ENCODE measurements at regions not wholly inside any gene's neighbourhood (a gene's known extent, or its start where the extent isn't known, plus 50 kb on each side); places are given as distances from the start of the nearest gene placed in this dataset.
"Not testable (repeated sequence)": the region's sequence is repeated elsewhere in the genome, so short reads cannot be mapped to it uniquely, and the experiment has no call there.

DNA sequence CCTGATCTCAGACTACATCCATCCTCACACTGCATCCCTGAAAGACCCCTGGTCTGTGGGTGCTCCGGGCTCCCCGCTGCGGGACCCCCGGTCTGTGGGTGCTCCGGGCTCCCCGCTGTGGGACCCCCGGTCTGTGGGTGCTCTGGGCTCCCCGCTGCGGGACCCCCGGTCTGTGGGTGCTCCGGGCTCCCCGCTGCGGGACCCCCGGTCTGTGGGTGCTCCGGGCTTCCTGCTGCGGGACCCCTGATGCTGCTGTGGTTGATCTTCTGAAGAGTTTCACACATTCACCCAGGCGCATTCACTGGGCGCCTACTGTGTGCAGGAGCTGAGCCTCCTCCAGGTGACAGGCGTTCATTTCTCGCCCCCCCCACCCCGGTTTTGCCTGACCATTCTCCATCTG, 162.7 kb upstream of the SALL3 start:
- no peak for DNase-seq (ENCODE audit: low read depth)

DNA sequence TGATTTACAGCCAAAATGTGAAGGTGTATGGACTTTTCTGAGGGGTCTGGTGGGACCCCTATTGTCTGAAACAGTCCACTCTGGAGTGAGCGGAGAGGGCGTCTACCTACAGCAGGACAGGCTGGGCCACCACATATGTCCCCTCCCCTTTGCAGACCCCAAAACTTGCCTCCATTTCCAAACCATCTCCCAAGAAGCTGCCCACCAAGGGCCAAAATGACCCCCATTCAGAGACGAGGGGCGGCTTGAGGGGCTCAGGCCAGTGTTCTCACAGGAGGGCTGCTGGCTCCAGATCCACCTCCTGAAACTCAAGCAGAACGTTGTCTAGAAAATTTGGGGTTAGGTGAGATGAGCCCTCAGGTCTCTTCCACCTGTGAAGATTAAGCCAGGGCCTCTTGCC, 161.1 kb upstream of the SALL3 start:
- no peak for DNase-seq (ENCODE audit: low read depth)

DNA sequence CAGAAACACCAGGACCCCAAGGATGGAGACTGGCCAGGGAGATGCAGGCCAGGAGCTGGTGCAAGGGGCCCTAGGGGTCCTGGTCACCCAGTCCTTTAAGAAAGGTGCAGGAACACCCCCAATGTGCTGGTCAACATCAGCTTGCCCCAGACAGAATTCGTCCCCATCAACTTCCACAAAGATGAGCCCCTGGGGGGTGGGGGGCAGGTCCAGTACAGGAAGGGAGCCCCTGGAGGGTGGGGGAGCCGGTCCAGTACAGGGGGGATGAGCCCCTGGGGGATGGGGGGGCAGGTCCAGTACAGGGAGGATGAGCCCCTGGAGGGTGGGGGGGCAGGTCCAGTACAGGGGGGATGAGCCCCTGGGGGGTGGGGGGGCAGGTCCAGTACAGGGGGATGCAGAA, 160.7 kb upstream of the SALL3 start:
- DNase-seq (ENCODE audit: low read depth): no peak

DNA sequence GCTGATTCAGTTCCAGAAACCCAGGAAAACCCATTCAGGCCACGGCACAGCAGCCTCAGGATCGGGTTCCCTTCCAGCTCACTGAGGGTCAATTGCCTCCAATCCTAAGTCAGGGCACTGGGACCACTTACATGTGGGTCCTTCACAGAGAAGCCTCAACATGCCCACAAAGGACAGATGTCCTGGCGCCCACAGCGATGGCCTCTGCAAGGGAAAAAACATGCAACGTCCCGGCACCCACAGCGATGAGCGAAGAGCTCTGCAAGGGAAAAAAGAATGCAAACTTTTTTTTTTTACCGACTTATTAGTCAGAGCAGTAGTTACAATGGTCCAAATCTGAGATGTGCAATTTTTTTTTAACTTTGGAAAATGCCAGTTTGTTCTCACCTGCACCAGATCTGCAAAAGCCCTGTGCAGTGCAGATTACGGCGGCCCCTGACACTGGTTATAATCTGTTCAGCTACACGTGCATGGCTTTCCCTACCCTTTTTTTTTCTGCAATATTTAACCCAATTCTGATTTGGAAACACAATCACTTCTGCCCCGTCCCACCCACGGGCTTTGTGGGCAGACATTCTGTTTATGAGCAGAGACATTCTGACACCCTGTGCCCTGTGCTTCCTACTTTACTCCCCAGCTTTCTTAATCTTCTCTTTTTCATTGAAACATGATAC, 159.3 kb upstream of the SALL3 start:
- no peak for DNase-seq (ENCODE audit: low read depth)

DNA sequence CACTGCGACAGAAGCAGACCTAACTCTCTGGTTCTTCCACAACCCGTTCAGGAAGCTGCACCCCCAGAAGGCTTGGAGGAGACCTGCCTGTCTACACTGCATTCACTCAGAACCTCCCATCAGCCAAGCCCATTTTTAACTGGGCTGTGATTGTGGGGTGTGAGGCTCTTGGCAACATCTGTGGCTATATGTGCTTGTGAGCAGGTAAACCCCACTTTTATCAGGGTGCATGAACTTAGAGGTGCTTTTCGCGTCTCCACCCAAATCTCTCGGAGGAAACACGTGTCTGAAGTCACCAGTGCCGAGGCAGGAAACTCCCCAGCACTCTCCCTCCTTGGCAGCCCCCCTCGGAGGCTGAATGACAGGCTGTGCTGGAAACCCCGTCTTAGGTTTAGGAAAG, 158.2 kb upstream of the SALL3 start:
- no peak for DNase-seq (ENCODE audit: low read depth)

DNA sequence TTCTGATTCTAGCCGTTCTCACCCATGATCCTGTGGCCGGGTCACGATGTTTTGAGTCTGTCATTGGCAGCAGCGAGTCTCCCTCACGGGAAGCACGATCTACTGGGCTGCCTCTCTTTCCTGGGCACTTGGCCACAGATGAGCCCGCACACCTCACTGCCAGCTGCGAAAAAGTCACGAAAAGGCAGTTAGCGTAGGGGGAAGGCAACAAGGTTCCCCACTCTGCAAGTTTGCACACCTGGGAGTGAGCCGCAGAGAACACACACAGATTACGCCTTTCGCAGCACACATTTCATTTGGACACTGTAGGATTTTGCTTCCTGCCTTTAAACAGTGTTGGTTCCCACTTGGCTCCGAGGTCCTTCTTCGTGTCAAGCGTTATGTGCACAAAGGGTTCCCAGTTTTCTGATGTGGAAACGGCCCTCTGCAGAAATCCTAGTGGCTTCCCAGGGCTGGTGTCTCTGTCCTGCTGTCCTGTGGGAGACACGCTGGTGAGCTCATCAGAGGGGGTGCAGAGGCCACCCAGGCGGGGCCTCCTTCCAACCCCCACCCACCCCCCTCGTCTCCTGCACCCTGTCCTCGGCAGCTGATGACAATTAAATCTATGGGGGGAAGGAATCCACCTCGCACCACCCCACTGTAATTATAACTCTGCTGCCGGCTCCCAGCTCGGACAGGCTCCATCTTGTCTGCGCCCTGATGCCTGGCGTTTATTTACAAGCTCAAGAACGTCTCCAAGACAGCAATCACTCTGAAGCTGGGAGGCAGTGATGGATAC, 157.3 kb upstream of the SALL3 start:
- DNase-seq (ENCODE audit: low read depth): no peak

DNA sequence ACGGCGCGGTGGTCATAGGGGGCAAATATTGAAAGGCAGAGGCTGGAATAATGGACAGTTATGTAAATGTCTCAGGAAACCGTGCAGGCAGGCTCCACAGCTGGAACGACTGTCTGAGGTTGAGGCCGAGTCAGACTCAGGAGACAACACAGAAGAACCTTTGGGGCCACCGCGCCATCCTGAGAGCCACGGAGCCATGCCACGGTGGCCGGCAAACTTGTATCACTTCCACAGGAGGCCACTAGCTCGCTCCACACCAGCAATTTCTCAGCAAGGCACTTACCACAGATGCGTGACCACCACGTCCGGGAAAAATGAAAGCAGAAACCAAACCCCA, 156.7 kb upstream of the SALL3 start:
- no peak for DNase-seq (ENCODE audit: low read depth)

DNA sequence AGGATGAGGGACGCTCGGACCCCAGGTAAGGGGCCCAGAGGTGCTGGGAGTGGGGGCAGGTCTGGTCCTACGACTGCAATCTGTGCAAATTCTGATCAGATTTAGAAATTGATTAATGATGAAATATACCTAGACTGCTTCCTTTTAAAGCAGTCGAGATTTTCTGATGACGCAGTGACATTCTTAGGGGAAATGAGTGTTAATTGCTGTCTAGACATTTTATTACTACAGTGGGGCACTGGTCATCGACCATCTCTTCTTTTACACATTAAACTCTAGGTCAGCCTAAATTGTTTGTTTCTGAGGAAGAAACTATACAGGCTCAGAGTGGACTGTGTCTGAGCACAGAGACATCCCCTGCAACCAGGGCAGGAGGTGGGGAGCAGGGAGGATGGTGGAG, 154.4 kb upstream of the SALL3 start:
- DNase-seq (ENCODE audit: low read depth): no peak

DNA sequence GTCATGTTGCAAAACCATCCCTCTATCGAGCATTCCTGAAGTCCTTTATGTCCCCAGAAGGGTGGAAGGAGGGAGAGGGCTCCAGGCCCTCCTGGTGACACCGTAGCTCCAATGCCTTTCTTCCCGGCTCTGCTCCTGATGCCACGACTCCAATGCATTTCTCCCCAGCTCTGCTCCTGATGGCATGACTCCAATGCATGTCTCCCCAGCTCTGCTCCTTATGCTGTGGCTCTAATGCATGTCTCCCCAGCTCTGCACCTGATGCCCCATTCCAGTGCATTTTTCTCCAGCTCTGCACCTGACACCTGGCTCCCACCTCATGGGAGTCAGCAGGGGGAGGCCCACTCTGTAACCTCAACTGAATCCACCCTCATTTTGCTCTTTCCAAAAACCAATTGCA, 153.0 kb upstream of the SALL3 start:
- no peak for DNase-seq (ENCODE audit: low read depth)

DNA sequence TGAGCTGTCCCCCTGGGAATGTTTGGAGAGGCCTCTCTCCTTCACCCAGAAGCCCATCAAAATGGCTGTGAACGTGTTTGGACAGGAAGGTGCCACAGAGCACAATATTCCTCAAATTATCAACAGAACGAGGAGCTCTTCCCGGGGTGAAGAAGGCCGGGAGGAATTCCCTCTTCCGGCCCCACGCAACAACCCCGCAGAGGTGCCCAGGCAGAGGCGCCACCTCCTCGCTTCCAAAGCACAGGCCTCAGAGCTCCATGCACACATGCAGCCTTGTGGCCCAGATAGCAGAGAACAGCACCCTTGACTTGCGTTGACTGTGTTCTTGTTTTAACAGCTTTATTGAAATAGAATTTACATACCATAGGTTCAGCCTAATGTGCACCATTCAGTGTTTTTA, 152.5 kb upstream of the SALL3 start:
- no peak for DNase-seq (ENCODE audit: low read depth)

DNA sequence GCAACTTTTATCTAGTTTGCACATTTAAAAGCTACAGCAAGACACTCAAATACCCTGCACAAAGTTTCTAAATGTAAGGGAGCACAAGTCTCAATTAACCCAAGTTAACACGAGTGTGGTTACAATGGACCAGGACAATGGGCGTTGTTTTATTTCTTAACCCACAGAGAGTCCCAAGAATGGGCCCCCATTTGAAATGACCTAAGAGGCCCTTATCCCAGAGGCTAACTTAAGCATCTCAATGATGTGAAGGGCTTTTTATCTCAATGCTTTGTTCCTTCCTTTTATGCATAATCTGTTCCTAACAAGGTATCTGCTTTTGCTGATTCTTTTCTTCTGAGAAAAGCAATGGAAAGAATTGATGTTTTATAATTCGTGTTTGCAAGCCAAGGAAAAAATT, 151.5 kb upstream of the SALL3 start:
- DNase-seq (ENCODE audit: low read depth): no peak

DNA sequence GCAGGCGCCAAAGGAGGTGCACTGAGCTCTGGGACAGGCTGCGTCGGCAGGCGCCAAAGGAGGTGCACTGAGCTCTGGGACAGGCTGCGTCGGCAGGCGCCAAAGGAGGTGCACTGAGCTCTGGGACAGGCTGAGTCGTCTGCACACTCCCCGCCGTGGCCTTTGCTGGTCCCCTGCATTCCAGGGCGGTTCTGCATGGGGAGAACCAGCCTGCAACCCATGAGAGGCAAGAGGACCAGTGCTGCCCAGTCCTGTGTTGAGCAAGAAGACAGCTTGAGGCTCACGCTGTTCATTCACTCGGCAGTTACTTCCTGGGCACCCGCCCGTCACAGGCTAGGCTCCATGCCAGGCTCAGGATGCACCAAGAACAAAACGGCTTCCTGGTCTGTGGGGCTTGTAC, 150.6 kb upstream of the SALL3 start:
- DNase-seq (ENCODE audit: low read depth): not testable (repeated sequence)

DNA sequence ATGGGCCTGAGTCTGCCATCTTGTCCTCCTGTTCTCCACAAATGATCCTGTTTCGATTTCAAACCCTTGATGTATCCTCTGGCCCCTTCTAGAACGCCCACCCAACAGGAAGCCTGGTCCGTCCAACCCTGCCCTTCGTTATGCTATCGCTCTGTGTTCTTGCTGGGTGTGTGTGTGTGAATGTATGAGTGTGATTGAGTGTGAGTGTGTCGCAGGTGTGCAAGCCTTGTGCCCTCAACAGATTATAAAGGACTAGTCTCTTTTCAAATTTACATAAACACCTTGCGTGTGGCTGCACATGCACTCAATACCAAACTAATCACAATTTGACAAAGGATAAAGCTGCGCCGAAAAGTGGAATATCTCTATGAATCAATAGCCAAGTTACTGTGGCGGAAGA, 149.5 kb upstream of the SALL3 start:
- DNase-seq (ENCODE audit: low read depth): no peak

DNA sequence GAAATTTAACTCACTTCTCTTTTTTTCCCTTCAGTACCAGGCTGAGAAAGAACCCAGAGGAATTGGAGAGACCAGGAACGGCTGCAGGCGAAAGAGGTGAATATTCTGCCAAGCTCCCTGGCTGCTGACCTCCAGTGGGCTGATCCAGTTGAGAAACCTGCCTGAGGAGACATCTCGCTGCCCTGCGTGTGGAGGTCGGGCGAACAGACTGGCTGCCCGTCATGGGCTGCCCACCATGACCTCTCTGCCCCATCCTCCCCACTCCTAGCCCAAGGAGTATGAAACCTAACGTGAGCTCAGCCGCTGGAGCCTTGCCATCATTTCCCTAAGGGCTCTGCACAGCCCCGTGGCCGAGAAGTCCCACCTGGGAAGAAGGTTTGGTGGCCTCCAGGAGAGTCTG, 148.8 kb upstream of the SALL3 start:
- DNase-seq (ENCODE audit: low read depth): no peak

DNA sequence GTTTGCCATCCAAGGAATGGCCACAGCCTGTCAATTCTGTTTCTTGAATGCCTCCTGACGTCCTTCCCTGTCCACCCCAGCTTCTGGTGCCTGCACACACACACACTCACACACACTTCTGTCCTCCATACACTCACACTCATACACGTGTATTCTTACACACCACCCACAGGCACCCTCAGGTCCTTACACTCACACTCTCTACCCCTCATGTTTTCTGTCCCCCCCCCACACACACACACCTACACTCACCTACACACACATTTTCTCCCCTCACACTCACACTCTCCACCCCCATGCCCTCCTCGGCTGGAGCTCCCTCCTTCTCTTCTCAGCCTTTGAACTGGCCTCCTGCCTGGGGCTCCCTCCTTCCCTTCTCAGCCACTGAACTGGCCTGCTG, 148.0 kb upstream of the SALL3 start:
- no peak for DNase-seq (ENCODE audit: low read depth)

DNA sequence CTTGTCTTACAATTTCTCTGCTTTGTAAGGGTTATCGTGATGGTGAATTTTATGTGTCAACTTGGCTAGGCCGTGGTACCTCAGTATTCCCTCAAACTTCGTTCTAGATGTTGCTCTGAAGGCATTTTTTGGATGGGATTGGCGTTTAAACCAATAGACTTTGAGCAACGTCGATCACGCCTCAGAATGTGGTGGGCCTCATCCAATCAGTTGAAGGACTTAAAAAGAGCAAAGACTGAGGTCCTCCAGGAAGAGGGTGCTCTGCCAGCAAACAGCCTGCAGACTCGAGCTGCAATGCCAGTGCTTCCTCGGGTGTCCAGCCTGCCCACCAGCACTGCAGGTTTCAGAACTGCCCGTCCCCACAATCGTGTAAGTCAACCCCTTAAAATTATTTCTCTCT, 145.8 kb upstream of the SALL3 start:
- DNase-seq (ENCODE audit: low read depth): no peak

DNA sequence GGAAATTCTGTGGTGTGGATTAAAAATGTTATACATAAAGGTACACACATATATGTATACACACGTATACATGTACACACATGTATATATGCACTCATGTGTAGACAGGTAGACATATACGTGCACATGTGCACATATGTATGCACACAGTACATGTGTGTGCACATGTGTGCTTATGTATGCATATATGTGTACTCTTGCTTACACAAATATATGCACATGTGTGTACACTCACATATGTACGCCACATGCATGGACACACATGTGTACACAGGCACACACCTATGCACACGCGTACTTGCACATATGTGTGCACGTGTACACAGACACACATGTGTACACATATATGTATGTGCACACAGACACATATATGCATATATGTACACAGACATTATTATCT, 142.8 kb upstream of the SALL3 start:
- DNase-seq (ENCODE audit: low read depth): no peak

DNA sequence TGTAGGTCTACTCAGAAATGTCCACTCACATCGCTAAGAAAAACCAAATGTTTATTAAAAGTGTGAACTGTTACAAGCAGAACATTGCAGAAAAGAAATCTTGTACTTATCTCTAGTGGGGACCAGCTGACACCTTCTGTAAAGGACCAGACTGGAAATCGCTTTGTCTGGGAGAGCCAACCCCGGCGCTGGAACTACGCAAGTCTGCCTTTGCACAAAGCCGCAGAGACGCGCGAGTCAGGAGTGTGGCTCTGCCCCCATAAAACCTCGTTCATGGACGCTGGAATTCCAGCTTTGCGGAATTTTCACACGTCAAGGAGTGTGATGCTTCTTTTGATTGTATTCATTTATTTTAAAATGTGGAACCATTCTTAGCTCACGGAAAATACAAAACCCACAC, 141.9 kb upstream of the SALL3 start:
- no peak for DNase-seq (ENCODE audit: low read depth)

DNA sequence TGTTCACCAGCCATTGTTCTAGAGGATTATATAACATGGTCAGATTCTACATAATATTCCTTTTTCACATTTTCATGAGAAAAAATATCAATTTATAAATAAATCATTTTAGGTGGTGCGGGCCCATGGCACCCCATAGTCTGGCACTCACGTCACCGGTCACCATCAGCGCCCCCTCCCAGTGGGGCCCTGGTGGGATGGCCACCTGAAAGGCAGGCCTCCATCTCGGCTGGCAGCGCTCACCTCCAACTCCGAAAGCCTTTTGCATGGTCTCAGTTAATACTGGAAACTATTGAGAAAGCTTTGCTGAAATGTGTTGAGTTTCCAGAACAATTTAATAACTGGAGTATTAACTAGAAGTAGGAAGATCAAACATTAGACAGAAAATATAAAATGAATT, 141.4 kb upstream of the SALL3 start:
- no peak for DNase-seq (ENCODE audit: low read depth)

DNA sequence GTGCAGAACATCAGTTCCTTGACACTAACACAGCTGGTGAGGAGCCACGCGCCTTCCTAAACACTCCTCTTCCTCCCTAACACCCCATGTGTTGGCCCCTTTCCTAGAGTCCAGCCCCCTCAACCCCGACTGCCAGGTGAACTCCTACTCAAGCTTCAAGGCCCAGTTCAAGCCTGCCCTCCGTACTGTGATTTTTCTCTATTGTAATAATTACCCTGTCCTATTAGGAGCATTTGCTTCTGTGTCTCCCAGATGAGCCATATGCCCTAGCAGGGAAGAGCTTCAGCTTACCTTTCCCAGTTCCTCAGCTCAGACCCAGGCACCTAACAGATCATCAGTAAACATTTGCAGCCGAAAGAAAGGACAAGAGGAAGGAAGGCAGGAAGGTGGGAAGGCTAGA, 130.6 kb upstream of the SALL3 start:
- no peak for DNase-seq (ENCODE audit: low read depth)

DNA sequence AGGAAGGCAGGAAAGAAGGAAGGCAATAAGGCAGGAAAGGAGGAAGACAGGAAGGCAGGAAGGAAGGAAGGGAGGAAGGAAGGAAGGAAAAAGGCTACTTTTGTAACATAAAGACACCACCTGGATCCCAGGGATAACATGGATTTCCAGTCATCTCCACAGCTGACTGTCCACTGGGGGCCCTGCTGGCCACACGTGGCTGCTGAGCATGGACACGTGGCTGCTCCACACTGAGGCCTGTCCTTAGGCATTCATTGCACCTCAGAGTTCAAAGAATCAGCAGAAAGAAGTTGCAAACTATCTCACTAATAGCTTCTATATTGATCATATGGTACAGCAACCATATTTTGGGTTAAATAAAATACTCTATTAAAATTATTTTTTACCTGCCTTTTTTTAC, 130.2 kb upstream of the SALL3 start:
- DNase-seq (ENCODE audit: low read depth): no peak

DNA sequence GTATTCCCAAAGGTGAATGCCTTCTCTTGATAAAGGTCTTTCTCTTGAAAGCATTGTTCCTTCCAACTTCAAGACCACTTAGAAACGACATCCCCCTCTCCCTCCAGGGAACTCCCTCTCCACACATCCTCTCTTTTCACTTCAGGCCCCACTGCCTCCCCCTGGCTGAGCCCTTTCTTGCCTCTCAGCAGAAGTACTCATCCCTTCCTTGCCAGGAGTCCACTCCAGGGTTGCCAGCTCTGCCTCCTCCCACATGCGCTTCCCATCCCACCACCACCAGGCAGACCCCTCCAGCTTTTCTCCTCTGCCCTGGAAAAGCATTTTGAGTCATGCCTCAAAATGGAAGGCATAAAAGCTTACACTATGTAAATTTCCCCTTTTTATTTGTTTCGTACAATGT, 126.3 kb upstream of the SALL3 start:
- DNase-seq (ENCODE audit: low read depth): no peak

DNA sequence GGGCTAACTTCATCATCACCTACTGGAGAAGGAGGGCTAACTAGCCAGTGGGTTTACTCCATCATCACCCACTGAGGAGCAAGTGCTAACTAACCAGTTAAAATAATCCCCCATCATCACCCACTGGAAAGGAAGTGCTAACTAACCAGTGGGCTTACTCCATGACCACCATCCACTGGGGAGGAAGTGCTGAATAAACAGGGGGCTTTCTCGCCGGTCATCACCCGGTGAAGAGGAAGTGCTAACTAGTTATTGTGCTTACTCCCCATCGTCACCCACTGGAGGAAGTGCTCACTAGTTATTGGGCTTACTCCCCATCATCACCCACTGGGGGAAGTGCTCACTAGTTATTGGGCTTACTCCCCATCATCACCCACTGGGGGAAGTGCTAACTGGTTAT, 124.4 kb upstream of the SALL3 start:
- no peak for DNase-seq (ENCODE audit: low read depth)

DNA sequence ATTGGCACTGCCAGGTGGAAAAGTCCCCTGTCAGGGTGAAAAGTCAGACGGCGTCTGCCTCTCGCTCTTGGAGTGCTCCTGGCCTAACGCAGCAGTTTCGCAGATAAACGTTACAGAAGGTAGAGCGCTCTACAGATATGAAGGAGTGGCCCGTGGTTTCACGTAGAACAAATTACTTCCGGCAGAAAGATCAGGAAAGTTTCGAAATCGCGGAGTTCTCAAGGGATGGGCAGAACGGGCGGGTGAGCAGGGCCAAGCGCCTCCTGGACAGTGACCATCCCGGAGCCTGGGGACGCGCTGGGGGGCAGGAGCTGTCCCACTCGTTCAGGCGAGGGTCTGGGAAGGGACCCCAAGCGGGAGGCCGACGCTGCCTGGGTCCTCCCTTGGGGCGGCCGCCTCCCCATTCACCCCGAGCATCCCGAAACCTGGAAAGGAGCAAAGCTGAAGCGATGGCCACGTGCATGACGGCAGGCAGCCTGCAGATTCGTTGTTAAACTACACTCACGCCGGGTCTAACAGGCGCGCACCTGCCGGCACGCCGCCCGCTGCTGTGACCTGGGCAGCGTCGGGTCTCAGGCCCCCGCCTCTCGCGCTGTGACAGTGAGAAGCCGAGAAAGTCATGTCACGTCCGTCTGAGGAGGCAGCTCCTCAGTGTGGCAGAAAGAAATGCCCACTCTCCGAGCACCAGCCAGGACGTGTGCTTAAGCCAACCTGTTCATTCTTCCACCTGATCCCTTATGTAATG, 122.9 kb upstream of the SALL3 start:
- DNase-seq (ENCODE audit: low read depth): no peak

Measured in amniotic epithelial cell (primary cell).